H1 (cell line): ENCODE measurements at regions not wholly inside any gene's neighbourhood (a gene's known extent, or its start where the extent isn't known, plus 50 kb on each side); places are given as distances from the start of the nearest gene placed in this dataset.
"Not testable (repeated sequence)": the region's sequence is repeated elsewhere in the genome, so short reads cannot be mapped to it uniquely, and the experiment has no call there.

Source experiments
- CTCF ChIP-seq, 3 experiments: IDR thresholded peaks; 1 replicate in 2 of 3; 2 replicates in 1 of 3; pipeline versions ENCODE4 v1.5.1 to v1.6.1; 2011; ENCODE audit warnings: low read length in 3 of 3, mild to moderate bottlenecking in 3 of 3, inconsistent platforms in 2 of 3, low read depth in 1 of 3, moderate library complexity in 1 of 3; ENCODE audit not compliant: insufficient read depth in 1 of 3; ENCODE audit errors: control extremely low read depth in 1 of 3
- POLR2A ChIP-seq, 2 experiments: IDR thresholded peaks; 1 replicate in 1 of 2; 2 replicates in 1 of 2; pipeline ENCODE4 v1.6.1; 2011; ENCODE audit warnings: low read depth in 2 of 2, low read length in 2 of 2, mild to moderate bottlenecking in 2 of 2; ENCODE audit errors: control extremely low read depth in 1 of 2
- SIN3A ChIP-seq, 2 experiments: IDR thresholded peaks in 1 of 2; conservative IDR thresholded peaks in 1 of 2; 2 replicates each; pipeline ENCODE4 v1.6.1; 2011 to 2012; ENCODE audit warnings: low read length in 2 of 2, improper control_type of control experiment in 1 of 2, low read depth in 1 of 2, mild to moderate bottlenecking in 1 of 2
- TAF1 ChIP-seq: IDR thresholded peaks from 2 replicates; pipeline ENCODE4 v1.6.1; 2011; ENCODE audit warnings: mild to moderate bottlenecking, low read depth, low read length

GRCh38 chr6:78758297-78758798, 109.0 kb upstream of the IRAK1BP1 start:
- TF ChIP-seq CTCF (IDR thresholded peaks at IDR 0.05; ENCODE audit: control extremely low read depth in 1 of 3, insufficient read depth in 1 of 3, low read depth in 1 of 3, low read length in 3 of 3); SIN3A (conservative IDR thresholded peaks at IDR 0.05 in 1 of 2, IDR thresholded peaks at IDR 0.05 in 1 of 2; ENCODE audit: low read depth in 1 of 2, low read length in 2 of 2); POLR2A (IDR thresholded peaks at IDR 0.05; ENCODE audit: control extremely low read depth in 1 of 2, low read depth in 2 of 2, low read length in 2 of 2); TAF1: not testable (repeated sequence)
